ENCODE measurements at regions not wholly inside any gene's neighbourhood (a gene's known extent, or its start where the extent isn't known, plus 50 kb on each side); places are given as distances from the start of the nearest gene placed in this dataset.

DNA sequence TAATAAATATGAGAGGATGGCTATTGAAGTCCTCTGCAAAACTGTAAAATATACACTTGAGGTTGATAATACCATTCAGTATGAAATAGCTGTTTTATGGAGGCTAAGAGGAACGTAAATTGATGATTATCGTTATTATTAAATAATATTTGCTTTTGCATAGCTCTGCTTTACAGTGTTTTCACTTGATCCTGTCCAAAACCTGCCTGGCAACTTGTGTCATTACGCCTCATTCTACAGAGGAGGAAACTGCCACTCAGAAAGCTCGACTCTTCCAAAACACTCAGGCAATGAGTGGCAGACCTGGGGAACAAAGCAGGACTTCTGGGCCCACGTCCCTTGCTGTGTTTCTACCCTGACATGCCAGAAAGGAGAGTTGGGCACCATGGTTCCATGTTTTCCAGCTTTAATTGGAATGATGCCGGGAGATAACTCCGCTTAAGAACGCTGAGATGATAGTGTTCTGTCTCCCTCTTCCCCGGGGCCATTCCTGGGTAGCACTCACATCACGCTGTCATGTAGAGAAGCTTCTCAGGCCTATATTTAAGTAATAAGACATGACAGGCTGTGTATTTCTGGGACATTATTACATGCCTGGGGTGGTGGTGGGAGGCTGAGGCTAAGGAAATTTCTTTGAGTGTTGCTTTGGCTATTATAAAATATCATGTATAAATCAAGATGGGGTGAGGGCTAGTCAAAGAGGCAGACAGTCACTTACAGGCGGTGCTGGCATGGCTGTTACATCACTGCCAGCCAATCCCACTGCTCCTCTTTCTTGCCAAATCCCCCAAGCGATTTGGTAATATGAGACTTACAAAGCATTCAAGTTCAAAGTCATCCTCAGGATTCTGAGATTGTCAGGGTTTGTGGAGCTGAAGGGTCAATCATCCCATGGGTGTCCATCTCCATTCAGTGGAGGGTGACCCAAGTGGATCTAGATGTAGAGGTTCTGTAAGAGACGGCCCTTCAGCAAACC, 501.7 kb downstream of the INSC start:
- H3K4me3 ChIP-seq (ENCODE audit: low read length) = no peak overlapping the region

DNA sequence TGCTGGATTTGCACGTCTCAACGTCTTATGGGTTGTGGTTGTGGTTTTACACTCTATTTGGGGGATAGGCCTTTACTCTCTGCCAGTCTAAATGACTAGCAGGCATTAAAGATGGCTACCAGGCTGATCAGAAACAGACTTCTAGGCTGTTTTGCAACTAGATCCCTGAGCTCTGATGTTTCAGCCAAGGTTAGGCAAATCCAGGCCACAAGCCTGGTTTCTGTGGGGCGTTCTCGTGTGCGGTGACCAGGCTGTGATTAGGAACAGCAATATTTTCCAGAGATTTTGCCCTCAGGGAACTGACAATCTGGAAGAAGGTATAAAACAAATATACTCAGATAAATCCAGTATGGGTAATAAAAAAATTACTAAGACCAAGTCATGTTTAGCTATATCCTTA, 502.4 kb downstream of the INSC start:
- no peaks in the 10 kb centered on the region for H3K27me3 ChIP-seq (ENCODE audit: control insufficient read depth, insufficient read depth, low read length)
- H3K36me3 ChIP-seq (ENCODE audit: control insufficient read depth, insufficient read depth, low read length) = no peaks in the 10 kb centered on the region
- H3K4me3 ChIP-seq (ENCODE audit: low read length) = no peak overlapping the region
- peaks cover 23% of the 10 kb centered on the region for H3K4me1 ChIP-seq (ENCODE audit: control insufficient read depth, insufficient read depth, low read length)
- H3K9me3 ChIP-seq (ENCODE audit: control insufficient read depth, low read length) = no peaks in the 10 kb centered on the region
- no peak overlapping the region for H3K9ac ChIP-seq (ENCODE audit: low read length)

More for the DNA sequence above, 501.7 kb downstream of the INSC start:
- Histone ChIP-seq H3K9ac (ENCODE audit: low read length) (no peak overlapping the region), H3K9me3 (ENCODE audit: control insufficient read depth, low read length) (no peaks in the 10 kb centered on the region), H3K27me3 (ENCODE audit: control insufficient read depth, insufficient read depth, low read length) (no peaks in the 10 kb centered on the region), H3K36me3 (ENCODE audit: control insufficient read depth, insufficient read depth, low read length) (no peaks in the 10 kb centered on the region), H3K4me1 (ENCODE audit: control insufficient read depth, insufficient read depth, low read length) (peaks cover 23% of the 10 kb centered on the region)

DNA sequence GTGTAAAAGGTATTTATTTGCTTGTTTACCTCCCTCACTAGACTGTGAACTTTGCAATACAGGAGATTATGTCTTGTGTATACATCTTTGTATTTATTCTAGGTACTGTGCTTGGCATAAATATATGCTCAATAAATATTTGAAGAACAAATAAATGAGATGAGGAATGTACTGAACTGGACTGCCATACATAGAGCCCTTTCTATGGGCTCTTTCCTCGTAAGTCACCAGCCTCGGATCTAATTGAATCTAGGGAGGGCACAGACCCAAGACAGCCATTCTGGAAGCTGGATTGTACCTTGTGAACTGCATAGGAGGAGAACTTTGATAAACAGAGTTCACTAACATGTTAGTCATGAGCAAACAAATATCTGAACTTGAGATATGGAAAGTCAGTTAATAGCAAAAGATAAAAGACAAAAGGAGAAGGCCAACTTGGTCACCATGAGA, 503.9 kb downstream of the INSC start:
- Histone ChIP-seq H3K4me1 (ENCODE audit: control insufficient read depth, insufficient read depth, low read length) (peaks cover 23% of the 10 kb centered on the region), H3K9ac (ENCODE audit: low read length) (no peak overlapping the region), H3K27me3 (ENCODE audit: control insufficient read depth, insufficient read depth, low read length) (no peaks in the 10 kb centered on the region), H3K9me3 (ENCODE audit: control insufficient read depth, low read length) (no peaks in the 10 kb centered on the region), H3K4me3 (ENCODE audit: low read length) (no peak overlapping the region), H3K36me3 (ENCODE audit: control insufficient read depth, insufficient read depth, low read length) (no peaks in the 10 kb centered on the region)

DNA sequence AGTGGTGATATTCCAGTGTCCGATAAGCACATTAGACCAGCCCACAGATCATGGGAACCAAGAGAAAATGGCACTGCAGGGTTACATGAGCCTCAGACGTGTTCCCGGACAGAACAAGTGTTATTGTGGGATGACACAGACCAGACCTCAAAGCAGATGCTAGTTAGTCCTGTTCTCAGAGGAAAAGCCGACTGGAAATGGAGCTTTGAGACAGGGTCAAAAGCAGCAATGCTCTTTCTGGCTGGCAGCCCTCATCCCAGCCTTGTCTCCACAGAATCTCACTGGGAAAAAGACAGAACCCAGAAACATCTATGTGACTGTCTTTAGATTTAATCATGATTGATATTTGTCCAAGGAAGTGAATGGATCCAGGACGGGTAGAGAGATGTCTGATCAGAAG, 506.8 kb downstream of the INSC start:
- Histone ChIP-seq H3K4me3 (ENCODE audit: low read length) (no peak overlapping the region), H3K9ac (ENCODE audit: low read length) (no peak overlapping the region), H3K27me3 (ENCODE audit: control insufficient read depth, insufficient read depth, low read length) (no peaks in the 10 kb centered on the region), H3K4me1 (ENCODE audit: control insufficient read depth, insufficient read depth, low read length) (peaks cover 26% of the 10 kb centered on the region), H3K36me3 (ENCODE audit: control insufficient read depth, insufficient read depth, low read length) (no peaks in the 10 kb centered on the region), H3K9me3 (ENCODE audit: control insufficient read depth, low read length) (no peaks in the 10 kb centered on the region)

DNA sequence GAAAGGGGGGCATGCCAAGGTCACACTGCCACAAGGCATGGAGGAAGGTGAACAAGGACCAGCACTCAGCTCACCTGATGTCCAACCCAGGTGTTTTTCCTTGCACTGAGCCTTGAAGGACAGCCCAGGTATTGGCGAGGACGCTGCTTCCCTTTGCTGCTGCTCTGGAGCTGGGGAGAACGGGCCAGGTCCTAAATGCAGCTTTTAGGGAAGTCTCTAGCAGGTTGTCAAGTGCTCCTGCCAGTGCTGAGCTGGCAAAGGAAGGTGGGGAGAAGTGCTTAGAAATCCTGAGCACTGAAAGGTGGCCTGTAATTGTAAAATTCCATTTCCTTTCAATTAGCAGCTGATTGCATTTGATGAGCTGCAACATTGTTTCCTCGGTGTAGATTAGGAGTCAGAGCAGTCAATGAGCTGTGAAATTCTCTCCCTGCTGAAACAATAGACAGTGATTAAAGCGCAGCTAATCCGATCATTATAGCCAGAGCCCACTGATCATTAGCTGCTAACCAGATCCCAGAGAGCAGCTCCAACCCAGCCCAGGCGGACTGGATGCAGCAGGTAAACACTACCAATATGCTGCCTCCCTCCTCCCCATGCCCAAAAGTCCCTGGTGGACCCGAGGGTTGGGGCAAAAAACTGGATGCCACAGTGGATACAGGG, 507.6 kb downstream of the INSC start:
- Histone ChIP-seq H3K9me3 (ENCODE audit: control insufficient read depth, low read length) (no peaks in the 10 kb centered on the region), H3K9ac (ENCODE audit: low read length) (no peak overlapping the region), H3K36me3 (ENCODE audit: control insufficient read depth, insufficient read depth, low read length) (no peaks in the 10 kb centered on the region), H3K4me3 (ENCODE audit: low read length) (no peak overlapping the region), H3K27me3 (ENCODE audit: control insufficient read depth, insufficient read depth, low read length) (no peaks in the 10 kb centered on the region), H3K4me1 (ENCODE audit: control insufficient read depth, insufficient read depth, low read length) (peaks cover 26% of the 10 kb centered on the region)

DNA sequence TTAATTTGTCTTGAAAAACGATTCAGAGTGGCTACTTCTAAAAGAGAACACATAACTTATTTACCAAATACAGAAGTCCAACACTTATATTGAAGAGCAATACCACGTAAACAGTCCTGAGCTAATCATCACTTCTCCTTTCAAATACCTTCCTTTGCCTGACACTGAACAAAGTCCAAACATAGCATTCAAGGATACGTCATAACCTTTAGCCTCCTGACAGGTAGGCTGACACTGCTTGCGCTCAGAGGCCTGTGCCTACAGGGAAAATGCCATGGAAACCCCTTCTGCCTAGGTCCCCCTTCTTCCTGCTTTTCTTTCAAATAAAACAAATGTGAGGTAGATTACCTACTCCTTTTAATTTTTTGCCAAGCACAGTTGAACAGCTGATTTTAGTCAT, 510.0 kb downstream of the INSC start:
- Histone ChIP-seq H3K36me3 (ENCODE audit: control insufficient read depth, insufficient read depth, low read length) (no peaks in the 10 kb centered on the region), H3K4me1 (ENCODE audit: control insufficient read depth, insufficient read depth, low read length) (peaks cover 8% of the 10 kb centered on the region), H3K9me3 (ENCODE audit: control insufficient read depth, low read length) (no peaks in the 10 kb centered on the region), H3K9ac (ENCODE audit: low read length) (no peak overlapping the region), H3K27me3 (ENCODE audit: control insufficient read depth, insufficient read depth, low read length) (no peaks in the 10 kb centered on the region), H3K4me3 (ENCODE audit: low read length) (no peak overlapping the region)

DNA sequence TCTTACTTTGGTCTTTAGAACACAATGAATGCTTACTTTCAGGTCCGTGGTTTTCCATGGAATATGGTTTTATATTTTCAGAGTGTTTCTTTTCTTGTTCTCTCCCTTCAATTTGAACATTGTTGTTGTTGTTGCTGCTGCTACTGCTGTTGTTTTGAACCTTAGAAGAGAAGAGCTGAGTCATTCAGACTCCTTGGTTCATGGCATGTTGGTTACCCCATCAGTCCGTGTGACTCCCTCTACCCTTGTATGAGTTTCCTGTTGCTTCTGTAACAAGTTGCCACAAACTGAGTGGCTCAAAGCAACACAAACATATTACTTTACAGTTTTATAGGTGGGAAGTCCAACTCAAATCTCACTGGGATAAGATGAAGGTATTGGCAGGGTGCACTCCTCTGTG, 511.0 kb downstream of the INSC start:
- H3K4me1 ChIP-seq (ENCODE audit: control insufficient read depth, insufficient read depth, low read length) = peaks cover 8% of the 10 kb centered on the region
- H3K4me3 ChIP-seq (ENCODE audit: low read length) = no peak overlapping the region
- no peak overlapping the region for H3K9ac ChIP-seq (ENCODE audit: low read length)
- no peaks in the 10 kb centered on the region for H3K9me3 ChIP-seq (ENCODE audit: control insufficient read depth, low read length)
- H3K27me3 ChIP-seq (ENCODE audit: control insufficient read depth, insufficient read depth, low read length) = no peaks in the 10 kb centered on the region
- no peaks in the 10 kb centered on the region for H3K36me3 ChIP-seq (ENCODE audit: control insufficient read depth, insufficient read depth, low read length)

DNA sequence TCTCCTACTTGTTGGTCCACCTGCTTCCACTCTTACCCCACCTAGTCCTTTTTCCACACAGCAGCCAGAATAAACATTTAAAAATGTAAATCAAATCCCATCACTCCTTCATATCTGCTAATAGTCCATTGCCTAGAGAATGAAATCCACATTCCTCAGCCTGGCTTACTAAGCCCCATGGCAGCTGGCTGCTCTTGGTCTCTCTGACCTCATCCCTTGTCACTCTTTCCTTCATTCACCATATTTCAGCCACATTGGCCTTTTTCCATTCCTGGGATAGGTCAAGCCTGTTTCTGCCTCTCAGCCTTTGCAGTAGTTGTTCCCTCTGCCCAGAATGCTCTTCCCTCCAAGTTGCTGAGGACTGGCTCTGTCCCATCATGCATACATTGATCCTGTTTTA, 512.8 kb downstream of the INSC start:
- Histone ChIP-seq H3K9ac (ENCODE audit: low read length) (no peak overlapping the region), H3K27me3 (ENCODE audit: control insufficient read depth, insufficient read depth, low read length) (no peaks in the 10 kb centered on the region), H3K9me3 (ENCODE audit: control insufficient read depth, low read length) (no peaks in the 10 kb centered on the region), H3K4me1 (ENCODE audit: control insufficient read depth, insufficient read depth, low read length) (peaks cover 8% of the 10 kb centered on the region), H3K36me3 (ENCODE audit: control insufficient read depth, insufficient read depth, low read length) (no peaks in the 10 kb centered on the region), H3K4me3 (ENCODE audit: low read length) (no peak overlapping the region)

DNA sequence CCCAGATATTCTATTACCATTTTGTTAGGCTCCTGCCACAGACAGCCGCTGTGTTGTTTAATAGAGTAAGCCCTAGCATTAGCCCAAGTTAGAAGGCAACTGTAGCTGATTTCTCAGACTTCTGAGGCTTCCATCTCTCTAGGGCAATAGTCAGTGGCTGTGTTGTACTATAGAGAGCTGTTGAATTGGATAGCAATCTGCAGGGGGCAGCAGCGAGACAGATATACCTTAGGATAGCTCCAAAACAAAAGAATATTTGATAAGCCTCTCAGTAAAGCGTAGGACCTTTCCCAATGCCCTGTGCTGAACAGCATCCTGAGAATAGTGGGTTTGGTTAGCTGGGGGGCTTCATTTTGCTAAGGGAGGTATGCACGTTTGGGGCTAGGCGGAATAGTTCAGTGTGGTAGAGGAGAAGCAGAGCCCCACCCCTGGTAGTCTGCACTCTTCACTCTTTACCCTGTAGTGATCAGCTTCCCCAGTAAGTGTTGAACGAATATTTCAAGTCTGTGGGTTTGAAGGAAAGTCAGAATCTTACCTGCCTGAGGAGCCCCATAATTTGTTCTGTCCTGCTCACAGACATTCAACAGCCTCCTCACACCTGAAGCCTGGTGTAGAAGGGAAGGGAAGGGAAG, 515.1 kb downstream of the INSC start:
- H3K4me3 ChIP-seq (ENCODE audit: low read length) = no peak overlapping the region
- peaks cover 6% of the 10 kb centered on the region for H3K4me1 ChIP-seq (ENCODE audit: control insufficient read depth, insufficient read depth, low read length)
- H3K9ac ChIP-seq (ENCODE audit: low read length) = no peak overlapping the region
- no peaks in the 10 kb centered on the region for H3K9me3 ChIP-seq (ENCODE audit: control insufficient read depth, low read length)
- no peaks in the 10 kb centered on the region for H3K27me3 ChIP-seq (ENCODE audit: control insufficient read depth, insufficient read depth, low read length)
- H3K36me3 ChIP-seq (ENCODE audit: control insufficient read depth, insufficient read depth, low read length) = no peaks in the 10 kb centered on the region

DNA sequence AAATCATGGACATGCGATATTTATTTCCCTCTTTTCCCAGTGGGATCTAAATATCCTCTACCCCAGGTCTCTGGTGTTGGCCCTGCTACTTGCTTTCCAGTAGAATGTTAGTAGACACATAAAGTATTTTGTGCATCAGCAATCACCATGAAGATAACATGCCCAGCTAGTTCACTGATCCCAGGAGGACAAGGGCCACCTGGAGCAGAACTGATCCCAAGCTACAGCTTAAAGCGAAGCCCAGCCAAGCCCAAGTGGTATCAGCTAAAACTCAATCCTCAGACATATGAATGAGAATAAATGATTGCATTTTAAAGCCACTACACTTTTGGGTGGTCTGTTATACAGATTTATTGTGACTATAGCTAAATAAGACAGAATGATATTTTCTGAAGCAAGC, 516.2 kb downstream of the INSC start:
- Histone ChIP-seq H3K4me1 (ENCODE audit: control insufficient read depth, insufficient read depth, low read length) (no peaks in the 10 kb centered on the region), H3K9me3 (ENCODE audit: control insufficient read depth, low read length) (no peaks in the 10 kb centered on the region), H3K9ac (ENCODE audit: low read length) (no peak overlapping the region), H3K27me3 (ENCODE audit: control insufficient read depth, insufficient read depth, low read length) (no peaks in the 10 kb centered on the region), H3K36me3 (ENCODE audit: control insufficient read depth, insufficient read depth, low read length) (no peaks in the 10 kb centered on the region), H3K4me3 (ENCODE audit: low read length) (no peak overlapping the region)

DNA sequence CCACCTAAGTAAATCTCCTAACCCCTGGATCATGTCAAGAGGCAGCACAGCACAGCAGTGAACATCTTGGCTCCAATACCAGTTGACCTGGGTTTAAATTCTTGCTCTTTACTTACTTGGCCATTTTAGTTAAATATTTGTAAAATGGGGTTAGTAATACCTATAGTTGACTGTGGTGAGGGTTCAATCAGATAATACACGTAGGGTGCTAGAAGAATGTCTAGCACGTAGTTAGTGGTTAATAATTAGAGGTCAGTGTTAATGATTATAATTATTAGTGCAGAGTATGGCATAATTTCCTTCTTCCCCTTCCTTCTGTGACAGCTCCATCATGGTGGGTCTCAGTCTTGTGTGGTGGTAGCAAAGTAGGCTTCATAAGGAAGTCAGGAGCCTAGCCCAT, 520.8 kb downstream of the INSC start:
- Histone ChIP-seq H3K9ac (ENCODE audit: low read length) (no peak overlapping the region), H3K4me1 (ENCODE audit: control insufficient read depth, insufficient read depth, low read length) (peaks cover 6% of the 10 kb centered on the region), H3K9me3 (ENCODE audit: control insufficient read depth, low read length) (no peaks in the 10 kb centered on the region), H3K36me3 (ENCODE audit: control insufficient read depth, insufficient read depth, low read length) (no peaks in the 10 kb centered on the region), H3K4me3 (ENCODE audit: low read length) (no peak overlapping the region), H3K27me3 (ENCODE audit: control insufficient read depth, insufficient read depth, low read length) (no peaks in the 10 kb centered on the region)

DNA sequence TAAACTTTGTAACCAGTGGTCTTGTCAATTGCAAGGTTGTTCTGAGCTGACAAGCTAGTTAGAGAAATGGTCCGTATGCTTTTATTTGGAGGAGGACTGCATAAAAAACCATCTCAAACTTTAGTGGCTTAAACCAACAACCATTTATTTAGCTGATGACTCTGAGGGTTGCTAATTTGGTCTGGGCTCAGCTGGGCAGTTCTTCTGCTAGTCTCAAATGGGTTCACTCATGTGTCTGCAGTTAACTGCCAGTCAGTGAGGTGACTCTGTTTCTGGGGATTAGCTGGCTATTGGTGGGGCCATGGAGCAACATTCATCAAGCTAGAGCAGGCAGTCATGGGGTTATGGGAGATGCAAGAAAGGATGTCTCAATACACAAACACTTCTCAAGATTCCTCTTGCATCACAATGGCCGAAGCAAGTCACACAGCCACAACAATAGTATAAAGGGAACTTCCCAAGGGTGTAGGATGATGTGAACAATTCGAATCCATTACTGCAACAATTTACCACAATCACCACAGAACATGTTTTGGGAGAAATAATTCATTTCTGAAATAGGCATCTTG, 521.9 kb downstream of the INSC start:
- no peaks in the 10 kb centered on the region for H3K9me3 ChIP-seq (ENCODE audit: control insufficient read depth, low read length)
- H3K27me3 ChIP-seq (ENCODE audit: control insufficient read depth, insufficient read depth, low read length) = no peaks in the 10 kb centered on the region
- no peak overlapping the region for H3K9ac ChIP-seq (ENCODE audit: low read length)
- peaks cover 6% of the 10 kb centered on the region for H3K4me1 ChIP-seq (ENCODE audit: control insufficient read depth, insufficient read depth, low read length)
- no peaks in the 10 kb centered on the region for H3K36me3 ChIP-seq (ENCODE audit: control insufficient read depth, insufficient read depth, low read length)
- no peak overlapping the region for H3K4me3 ChIP-seq (ENCODE audit: low read length)
